ENCODE measurements at regions not wholly inside any gene's neighbourhood (a gene's known extent, or its start where the extent isn't known, plus 50 kb on each side); places are given as distances from the start of the nearest gene placed in this dataset.

DNA sequence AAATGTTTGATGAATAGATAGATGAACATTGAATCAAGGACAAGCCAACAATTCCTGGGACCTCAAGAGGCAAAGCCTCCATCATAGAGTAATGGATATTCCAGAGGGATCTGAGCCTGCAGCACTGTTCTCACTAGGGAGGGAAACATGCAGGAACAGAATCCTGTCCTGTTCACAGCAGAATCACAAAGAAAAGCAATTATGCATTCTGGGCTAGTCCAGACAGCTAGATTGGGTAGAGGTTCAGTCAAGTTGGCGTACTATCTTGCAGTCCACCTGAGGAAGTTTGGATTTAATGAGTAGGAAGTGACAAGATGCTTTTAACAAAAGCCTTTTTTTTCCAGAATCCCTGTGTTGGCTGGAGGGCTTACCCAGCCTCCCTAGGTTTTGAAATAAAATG lies 314.5 kb upstream of the SEMA6D start:
- H3K4me3 Mint-ChIP-seq (ENCODE audit: low read depth, unreplicated experiment), result no peak overlapping the region
- H3K36me3 Mint-ChIP-seq (ENCODE audit: insufficient read depth, unreplicated experiment), result no peaks in the 10 kb centered on the region
- CTCF ChIA-PET, result no interaction called here
- no TSS peak for BruUV-seq (replicated peaks)
- TF ChIP-seq, protein P1, sequence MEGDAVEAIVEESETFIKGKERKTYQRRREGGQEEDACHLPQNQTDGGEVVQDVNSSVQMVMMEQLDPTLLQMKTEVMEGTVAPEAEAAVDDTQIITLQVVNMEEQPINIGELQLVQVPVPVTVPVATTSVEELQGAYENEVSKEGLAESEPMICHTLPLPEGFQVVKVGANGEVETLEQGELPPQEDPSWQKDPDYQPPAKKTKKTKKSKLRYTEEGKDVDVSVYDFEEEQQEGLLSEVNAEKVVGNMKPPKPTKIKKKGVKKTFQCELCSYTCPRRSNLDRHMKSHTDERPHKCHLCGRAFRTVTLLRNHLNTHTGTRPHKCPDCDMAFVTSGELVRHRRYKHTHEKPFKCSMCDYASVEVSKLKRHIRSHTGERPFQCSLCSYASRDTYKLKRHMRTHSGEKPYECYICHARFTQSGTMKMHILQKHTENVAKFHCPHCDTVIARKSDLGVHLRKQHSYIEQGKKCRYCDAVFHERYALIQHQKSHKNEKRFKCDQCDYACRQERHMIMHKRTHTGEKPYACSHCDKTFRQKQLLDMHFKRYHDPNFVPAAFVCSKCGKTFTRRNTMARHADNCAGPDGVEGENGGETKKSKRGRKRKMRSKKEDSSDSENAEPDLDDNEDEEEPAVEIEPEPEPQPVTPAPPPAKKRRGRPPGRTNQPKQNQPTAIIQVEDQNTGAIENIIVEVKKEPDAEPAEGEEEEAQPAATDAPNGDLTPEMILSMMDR (IDR thresholded peaks at IDR 0.05; ENCODE audit: unreplicated experiment), result no peak
- intact Hi-C loops (cut with micrococcal nuclease; ENCODE audit: unreplicated experiment), result no loop called here
- no peaks in the 10 kb centered on the region for H3K4me1 Mint-ChIP-seq (ENCODE audit: low read depth, unreplicated experiment)
- DNase-seq, result no peak
- peaks cover 12% of the 10 kb centered on the region for H3K9me3 Mint-ChIP-seq (ENCODE audit: low read depth, unreplicated experiment)
- no peaks in the 10 kb centered on the region for H3K27me3 Mint-ChIP-seq (ENCODE audit: unreplicated experiment)
- H3K27ac Mint-ChIP-seq (ENCODE audit: unreplicated experiment), result no peak overlapping the region

DNA sequence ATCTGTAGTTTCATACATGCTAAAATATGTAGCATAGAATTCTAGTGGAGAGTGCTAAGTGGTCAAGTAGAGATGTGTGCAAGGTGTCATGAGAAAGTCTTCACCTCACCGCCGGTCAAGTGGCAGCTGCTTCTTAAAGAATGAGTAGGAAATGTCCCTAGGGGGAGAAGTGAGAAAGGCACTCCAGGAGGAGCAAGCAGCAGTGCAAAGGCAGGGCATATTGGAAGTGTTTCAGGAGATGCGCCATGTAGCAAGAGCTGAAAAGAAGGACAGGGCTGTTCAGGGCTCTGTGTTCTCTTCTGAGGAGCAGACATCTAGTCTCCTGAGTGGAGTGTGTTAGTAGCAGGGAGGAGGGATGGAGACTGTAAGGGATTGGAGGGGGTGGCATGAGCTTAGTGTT lies 312.4 kb upstream of the SEMA6D start:
- BruUV-seq (replicated peaks), result no TSS peak

DNA sequence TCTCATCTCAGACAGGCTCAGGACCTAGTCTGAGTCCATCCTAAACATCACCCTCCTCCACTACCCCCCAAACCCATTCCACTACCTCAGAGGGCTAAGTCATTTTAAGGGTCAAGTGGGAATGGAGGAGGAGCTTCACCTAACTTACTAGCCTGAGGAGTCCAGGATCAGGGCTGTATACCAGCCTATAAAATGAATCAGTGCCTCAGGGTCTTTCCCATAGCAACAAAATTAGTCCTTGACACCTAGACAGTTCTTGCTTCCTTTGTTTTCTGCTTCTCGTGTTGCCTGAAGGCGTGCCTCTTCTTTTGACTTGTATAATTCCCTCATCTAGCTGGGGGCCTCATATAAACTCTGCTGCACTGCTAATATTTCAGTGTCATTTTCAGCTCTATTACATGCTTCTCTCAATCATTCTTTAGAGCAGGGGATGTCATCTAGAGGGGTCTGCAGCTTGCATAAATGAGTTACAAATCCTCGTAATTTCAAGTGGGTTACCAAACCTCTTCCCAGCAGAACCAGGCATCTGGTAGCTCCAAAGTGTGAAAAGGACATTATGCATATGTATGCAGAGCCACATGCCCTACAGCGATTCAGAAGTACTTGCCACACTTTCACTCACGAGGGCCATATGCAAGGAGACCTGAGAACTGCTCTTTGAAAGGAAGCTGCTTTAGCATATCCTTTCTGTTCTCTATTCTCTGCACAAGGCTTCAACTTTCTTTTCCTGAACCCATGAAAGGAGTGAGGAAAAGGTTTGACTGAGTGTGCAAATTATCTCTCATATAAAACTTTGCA lies 311.7 kb upstream of the SEMA6D start:
- DNase-seq, result no peak
- BruUV-seq (replicated peaks), result no TSS peak
- no peaks in the 10 kb centered on the region for H3K4me1 Mint-ChIP-seq (ENCODE audit: low read depth, unreplicated experiment)
- peaks cover 4% of the 10 kb centered on the region for H3K9me3 Mint-ChIP-seq (ENCODE audit: low read depth, unreplicated experiment)
- no peak overlapping the region for H3K4me3 Mint-ChIP-seq (ENCODE audit: low read depth, unreplicated experiment)
- no peaks in the 10 kb centered on the region for H3K36me3 Mint-ChIP-seq (ENCODE audit: insufficient read depth, unreplicated experiment)
- TF ChIP-seq, protein P1 (IDR thresholded peaks at IDR 0.05; ENCODE audit: unreplicated experiment), result no peak
- intact Hi-C loops (cut with micrococcal nuclease; ENCODE audit: unreplicated experiment), result no loop called here
- no peaks in the 10 kb centered on the region for H3K27me3 Mint-ChIP-seq (ENCODE audit: unreplicated experiment)
- CTCF ChIA-PET, result no interaction called here
- no peak overlapping the region for H3K27ac Mint-ChIP-seq (ENCODE audit: unreplicated experiment)

More for the DNA sequence above, 312.4 kb upstream of the SEMA6D start:
- DNase-seq, result no peak
- Mint-ChIP-seq H3K4me3 (ENCODE audit: low read depth, unreplicated experiment) (no peak overlapping the region), H3K4me1 (ENCODE audit: low read depth, unreplicated experiment) (no peaks in the 10 kb centered on the region), H3K27ac (ENCODE audit: unreplicated experiment) (no peak overlapping the region), H3K9me3 (ENCODE audit: low read depth, unreplicated experiment) (peaks cover 4% of the 10 kb centered on the region), H3K36me3 (ENCODE audit: insufficient read depth, unreplicated experiment) (no peaks in the 10 kb centered on the region), H3K27me3 (ENCODE audit: unreplicated experiment) (no peaks in the 10 kb centered on the region)
- TF ChIP-seq, protein P1 (IDR thresholded peaks at IDR 0.05; ENCODE audit: unreplicated experiment), result no peak
- intact Hi-C loops (cut with micrococcal nuclease; ENCODE audit: unreplicated experiment), result no loop called here
- CTCF ChIA-PET, result no interaction called here

DNA sequence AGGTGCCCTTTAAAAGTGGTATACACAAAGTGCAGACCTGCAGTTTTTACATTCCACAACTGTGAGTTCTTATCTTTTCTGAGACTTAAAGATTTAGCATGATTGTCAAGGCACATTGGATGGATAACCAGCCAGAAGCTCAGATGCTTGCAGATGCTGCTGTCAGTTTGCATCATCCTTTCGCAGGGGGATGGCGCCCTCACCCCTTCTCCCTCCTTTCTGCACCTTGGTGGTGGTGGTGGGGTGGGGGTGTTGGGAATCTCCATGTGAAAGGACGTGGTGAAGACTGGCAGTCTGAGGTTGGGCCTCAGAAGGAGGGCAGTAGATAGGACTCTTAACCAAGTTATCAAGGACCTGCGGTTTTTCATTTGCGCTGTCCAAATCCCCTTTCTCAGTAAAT lies 309.6 kb upstream of the SEMA6D start:
- H3K27me3 Mint-ChIP-seq (ENCODE audit: unreplicated experiment), result no peaks in the 10 kb centered on the region
- H3K4me1 Mint-ChIP-seq (ENCODE audit: low read depth, unreplicated experiment), result no peaks in the 10 kb centered on the region
- no peak for DNase-seq
- H3K9me3 Mint-ChIP-seq (ENCODE audit: low read depth, unreplicated experiment), result peaks cover 3% of the 10 kb centered on the region
- TF ChIP-seq, protein P1 (IDR thresholded peaks at IDR 0.05; ENCODE audit: unreplicated experiment), result no peak
- intact Hi-C loops (cut with micrococcal nuclease; ENCODE audit: unreplicated experiment), result no loop called here
- no peak overlapping the region for H3K4me3 Mint-ChIP-seq (ENCODE audit: low read depth, unreplicated experiment)
- H3K27ac Mint-ChIP-seq (ENCODE audit: unreplicated experiment), result no peak overlapping the region
- H3K36me3 Mint-ChIP-seq (ENCODE audit: insufficient read depth, unreplicated experiment), result no peaks in the 10 kb centered on the region
- no TSS peak for BruUV-seq (replicated peaks)
- CTCF ChIA-PET, result no interaction called here
